Femur (tissue), 1 donor: ENCODE measurements at regions not wholly inside any gene's neighbourhood (a gene's known extent, or its start where the extent isn't known, plus 50 kb on each side); places are given as distances from the start of the nearest gene placed in this dataset.
A peak's percentile ranks its signal among the peaks of the same experiment; 100 is the strongest.
"Not testable (repeated sequence)": the region's sequence is repeated elsewhere in the genome, so short reads cannot be mapped to it uniquely, and the experiment has no call there.

Source experiments
- DNase-seq: peaks from one replicate; pipeline ENCODE4 v3.0.0-alpha.2; 2017

GRCh38 chr22:25420925-25421904 lies 143.3 kb upstream of the GRK3 start:
- DNase-seq = peak; percentile 23

- DNase-seq = peak; percentile 47
Observed at GRCh38 chr22:25426530-25427308, 137.8 kb upstream of the GRK3 start.

- DNase-seq = not testable (repeated sequence)
Observed at GRCh38 chr22:25431637-25432342, 132.7 kb upstream of the GRK3 start.

- DNase-seq = not testable (repeated sequence)
Observed at GRCh38 chr22:25433381-25433970, 131.0 kb upstream of the GRK3 start.

GRCh38 chr22:25437414-25438160 lies 126.9 kb upstream of the GRK3 start:
- no peak for DNase-seq

- peak; percentile 54 for DNase-seq
Observed at GRCh38 chr22:25447067-25447685, 117.3 kb upstream of the GRK3 start.

- DNase-seq = peak; percentile 93
Observed at GRCh38 chr22:25447686-25448434, 116.6 kb upstream of the GRK3 start.

GRCh38 chr22:25448435-25449051 lies 115.9 kb upstream of the GRK3 start:
- peak; percentile 41 for DNase-seq

- DNase-seq = no peak
Observed at GRCh38 chr22:25449781-25450317, 114.6 kb upstream of the GRK3 start.

GRCh38 chr22:25451480-25452114 lies 112.9 kb upstream of the GRK3 start:
- no peak for DNase-seq

- no peak for DNase-seq
Observed at GRCh38 chr22:25452116-25452700, 112.3 kb upstream of the GRK3 start.

GRCh38 chr22:25453058-25453457 lies 111.4 kb upstream of the GRK3 start:
- no peak for DNase-seq

- no peak for DNase-seq
Observed at GRCh38 chr22:25453557-25453956, 110.9 kb upstream of the GRK3 start.

GRCh38 chr22:25456300-25457043 lies 108.0 kb upstream of the GRK3 start:
- not testable (repeated sequence) for DNase-seq

GRCh38 chr22:25458631-25459030 lies 105.8 kb upstream of the GRK3 start:
- not testable (repeated sequence) for DNase-seq

- not testable (repeated sequence) for DNase-seq
Observed at GRCh38 chr22:25460682-25461081, 103.8 kb upstream of the GRK3 start.

- no peak for DNase-seq
Observed at GRCh38 chr22:25461301-25461700, 103.2 kb upstream of the GRK3 start.
